ENCODE measurements at regions not wholly inside any gene's neighbourhood (a gene's known extent, or its start where the extent isn't known, plus 50 kb on each side); places are given as distances from the start of the nearest gene placed in this dataset.

- no peak overlapping the region for H3K4me3 ChIP-seq (ENCODE audit: low read length)
- Mint-ChIP-seq H3K36me3 (ENCODE audit: low read depth) (no peaks in the 10 kb centered on the region), H3K4me1 (peaks cover 10% of the 10 kb centered on the region), H3K9me3 (no peaks in the 10 kb centered on the region), H3K27ac (no peak overlapping the region), H3K27me3 (ENCODE audit: insufficient read depth) (peaks cover 32% of the 10 kb centered on the region), H3K4me3 (no peak overlapping the region)
- no peak overlapping the region for H3K27ac ChIP-seq (ENCODE audit: low read depth, low read length)
- H3K4me1 ChIP-seq (ENCODE audit: control insufficient read depth, insufficient read depth, low read length) = no peaks in the 10 kb centered on the region
- no peaks in the 10 kb centered on the region for H3K9me3 ChIP-seq (ENCODE audit: control insufficient read depth, low read length)
- peak; percentile 62 for DNase-seq
- H3K9ac ChIP-seq (ENCODE audit: extremely low read depth, low read length, poor library complexity, severe bottlenecking) = no peak overlapping the region
- 92 to 93% methylated on average over 6 to 8 of the region's 8 CpGs for WGBS, 2 experiments (ENCODE audit: insufficient coverage in 1 of 2, insufficient read length in 1 of 2)
- H3K27me3 ChIP-seq (ENCODE audit: control insufficient read depth, insufficient read depth, low read length, poor library complexity, severe bottlenecking) = no peaks in the 10 kb centered on the region
- H3K36me3 ChIP-seq (ENCODE audit: control insufficient read depth, insufficient read depth, low read length) = no peaks in the 10 kb centered on the region
- no peak for TF ChIP-seq CTCF (conservative IDR thresholded peaks at IDR 0.05)
Observed at GRCh38 chr20:56730003-56730402, 100.9 kb downstream of the TFAP2C start.

- Histone ChIP-seq H3K36me3 (ENCODE audit: control insufficient read depth, insufficient read depth, low read length) (no peaks in the 10 kb centered on the region), H3K27me3 (ENCODE audit: control insufficient read depth, insufficient read depth, low read length, poor library complexity, severe bottlenecking) (no peaks in the 10 kb centered on the region), H3K4me1 (ENCODE audit: control insufficient read depth, insufficient read depth, low read length) (peaks cover 3% of the 10 kb centered on the region), H3K4me3 (ENCODE audit: low read length) (no peak overlapping the region), H3K27ac (ENCODE audit: low read depth, low read length) (no peak overlapping the region), H3K9me3 (ENCODE audit: control insufficient read depth, low read length) (no peaks in the 10 kb centered on the region), H3K9ac (ENCODE audit: extremely low read depth, low read length, poor library complexity, severe bottlenecking) (no peak overlapping the region)
- Mint-ChIP-seq H3K36me3 (ENCODE audit: low read depth) (no peaks in the 10 kb centered on the region), H3K27me3 (ENCODE audit: insufficient read depth) (peaks cover 30% of the 10 kb centered on the region), H3K9me3 (no peaks in the 10 kb centered on the region), H3K27ac (no peak overlapping the region), H3K4me1 (peaks cover 17% of the 10 kb centered on the region), H3K4me3 (no peak overlapping the region)
- DNase-seq = no peak
- 84 to 91% methylated on average over 4 to 7 of the region's 7 CpGs for WGBS, 2 experiments (ENCODE audit: insufficient coverage in 1 of 2, insufficient read length in 1 of 2)
- TF ChIP-seq CTCF (conservative IDR thresholded peaks at IDR 0.05) = no peak
Observed at GRCh38 chr20:56730996-56731395, 101.9 kb downstream of the TFAP2C start.

GRCh38 chr20:56731476-56731875 lies 102.4 kb downstream of the TFAP2C start:
- no peaks in the 10 kb centered on the region for H3K9me3 ChIP-seq (ENCODE audit: control insufficient read depth, low read length)
- H3K27me3 ChIP-seq (ENCODE audit: control insufficient read depth, insufficient read depth, low read length, poor library complexity, severe bottlenecking) = no peaks in the 10 kb centered on the region
- no peaks in the 10 kb centered on the region for H3K36me3 ChIP-seq (ENCODE audit: control insufficient read depth, insufficient read depth, low read length)
- peaks cover 3% of the 10 kb centered on the region for H3K4me1 ChIP-seq (ENCODE audit: control insufficient read depth, insufficient read depth, low read length)
- H3K27ac ChIP-seq (ENCODE audit: low read depth, low read length) = no peak overlapping the region
- Mint-ChIP-seq H3K36me3 (ENCODE audit: low read depth) (no peaks in the 10 kb centered on the region), H3K27ac (no peak overlapping the region), H3K4me3 (no peak overlapping the region), H3K9me3 (no peaks in the 10 kb centered on the region), H3K4me1 (peaks cover 22% of the 10 kb centered on the region), H3K27me3 (ENCODE audit: insufficient read depth) (peaks cover 33% of the 10 kb centered on the region)
- DNase-seq = no peak
- 94 to 97% methylated on average over 3 to 4 of the region's 4 CpGs for WGBS, 2 experiments (ENCODE audit: insufficient coverage in 1 of 2, insufficient read length in 1 of 2)
- H3K9ac ChIP-seq (ENCODE audit: extremely low read depth, low read length, poor library complexity, severe bottlenecking) = no peak overlapping the region
- H3K4me3 ChIP-seq (ENCODE audit: low read length) = no peak overlapping the region
- TF ChIP-seq CTCF (conservative IDR thresholded peaks at IDR 0.05) = no peak

Measured in endodermal cell (in vitro differentiated cells).